HG03139 (cell line): ENCODE measurements at regions not wholly inside any gene's neighbourhood (a gene's known extent, or its start where the extent isn't known, plus 50 kb on each side); places are given as distances from the start of the nearest gene placed in this dataset.

Source experiments
- ATAC-seq: cut with Tn5 transposase; IDR thresholded peaks from one replicate; pipeline ENCODE4 v1.9.1; 2021; ENCODE audit not compliant: unreplicated experiment

GRCh38 chr18:52000435-52000834 is 339.6 kb upstream of the DCC start:
- no peak for ATAC-seq

GRCh38 chr18:52001106-52001505 is 338.9 kb upstream of the DCC start:
- ATAC-seq: no peak

GRCh38 chr18:52002600-52002999 is 337.4 kb upstream of the DCC start:
- no peak for ATAC-seq

DNA sequence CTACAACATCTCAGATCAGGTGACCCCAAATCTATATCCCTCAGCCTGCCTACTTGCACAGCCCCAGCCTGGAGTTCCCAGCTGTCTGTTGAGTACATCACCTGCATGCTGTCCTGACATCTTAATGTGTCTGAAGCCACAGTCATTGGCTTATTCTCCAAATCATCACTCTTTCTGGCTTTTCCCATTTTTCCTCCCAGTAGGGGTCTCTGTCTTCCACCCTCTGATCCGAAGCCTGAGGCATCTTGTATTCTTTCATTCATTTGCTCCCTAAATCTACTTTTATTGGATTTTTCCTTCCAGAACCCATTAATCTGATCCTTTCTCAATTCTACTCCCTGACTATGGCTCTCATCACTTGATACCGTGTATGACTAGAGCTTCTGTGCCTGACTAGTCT is 332.9 kb upstream of the DCC start:
- no peak for ATAC-seq

DNA sequence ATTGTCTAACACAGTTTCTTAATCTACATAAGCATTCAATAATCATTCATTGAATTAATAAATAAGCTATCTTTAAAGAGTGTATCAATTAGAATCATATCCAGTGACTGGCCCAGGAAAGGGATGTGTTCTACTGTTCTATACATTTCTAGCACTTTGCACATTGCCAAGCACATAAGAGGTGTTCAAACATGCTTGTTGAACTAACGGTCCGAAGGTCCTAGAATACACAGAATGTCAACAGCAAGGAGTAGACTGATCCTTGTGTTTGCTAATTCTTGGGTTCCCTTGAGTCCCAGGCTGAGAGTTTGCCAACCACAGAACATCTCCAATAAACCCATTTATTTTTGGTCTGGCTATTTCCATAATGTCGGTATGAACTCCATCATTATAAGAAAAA is 331.7 kb upstream of the DCC start:
- no peak for ATAC-seq

DNA sequence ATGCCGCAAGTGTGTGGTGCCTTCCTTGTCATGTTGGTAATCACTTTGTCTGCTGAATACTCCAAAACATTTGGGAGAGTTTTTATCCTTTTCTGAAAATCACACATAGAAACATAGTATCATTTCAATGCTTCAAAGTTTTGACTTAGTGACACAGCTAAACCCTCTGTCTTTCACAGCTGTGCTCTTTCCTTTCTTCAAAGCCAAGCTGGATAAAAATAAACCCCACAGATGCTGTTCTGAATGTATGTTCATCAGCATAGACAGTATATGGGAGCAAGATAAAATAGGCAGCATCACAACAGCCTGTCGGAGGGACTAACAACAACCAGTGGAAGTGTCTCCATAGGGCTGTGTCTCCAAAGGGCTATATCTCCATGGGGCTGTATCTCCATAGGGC is 331.3 kb upstream of the DCC start:
- no peak for ATAC-seq

DNA sequence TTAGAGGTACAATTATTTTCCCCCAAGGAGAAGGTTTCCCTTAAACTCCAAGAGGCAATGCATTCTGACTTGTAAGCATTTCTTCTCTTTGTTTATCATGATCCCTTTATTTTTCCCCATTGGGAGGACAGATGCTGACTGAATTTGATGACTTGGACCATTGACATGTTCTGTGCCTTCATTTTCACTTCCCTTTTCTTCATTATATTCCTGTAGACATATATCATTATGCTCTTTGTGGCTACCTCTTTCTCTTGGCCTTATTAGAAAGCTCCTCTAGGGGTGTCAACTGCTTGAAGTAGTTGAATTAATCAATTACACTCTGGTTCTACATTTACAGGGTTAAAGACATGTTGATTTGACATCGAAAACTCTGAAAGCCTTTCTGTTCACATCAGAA is 330.0 kb upstream of the DCC start:
- ATAC-seq: no peak

DNA sequence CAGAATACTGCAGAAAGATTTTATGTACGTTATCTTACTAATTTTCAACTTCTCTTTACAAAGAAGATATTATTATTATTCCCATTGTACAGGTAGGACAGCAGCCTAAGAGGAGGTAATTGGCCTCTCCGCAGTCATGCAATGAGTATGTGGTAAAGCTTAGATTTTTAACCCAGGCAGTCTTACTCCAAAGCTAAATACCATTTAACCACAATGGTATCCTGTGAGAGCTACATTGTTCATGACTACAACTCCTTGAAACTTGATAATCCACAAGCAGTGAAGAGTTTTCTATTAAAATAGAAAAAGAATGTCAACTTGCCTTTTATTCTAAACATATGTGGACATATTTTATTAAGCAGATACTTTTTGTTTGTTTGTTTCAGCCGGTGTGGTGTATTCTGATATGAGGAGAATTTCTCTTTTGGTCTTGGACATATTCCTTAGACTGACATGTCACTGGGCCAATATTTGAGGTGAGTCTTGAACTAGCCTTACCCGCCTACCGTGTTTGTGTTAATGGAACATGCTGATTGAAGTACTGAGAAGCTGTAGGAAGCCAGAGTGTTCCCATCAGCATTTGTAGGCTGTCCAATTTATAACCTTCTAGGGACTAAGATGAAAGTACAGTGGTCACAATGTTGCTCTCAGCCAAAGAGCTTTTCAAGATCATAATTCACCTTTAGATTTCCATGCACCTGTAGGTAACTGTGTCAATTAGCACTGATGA is 293.9 kb upstream of the DCC start:
- ATAC-seq: no peak

GRCh38 chr18:52046842-52047241 is 293.2 kb upstream of the DCC start:
- no peak for ATAC-seq

- ATAC-seq: no peak
Observed at GRCh38 chr18:52054324-52054723, 285.7 kb upstream of the DCC start.

GRCh38 chr18:52060607-52061304 is 279.2 kb upstream of the DCC start:
- ATAC-seq: no peak

- no peak for ATAC-seq
Observed at GRCh38 chr18:52063923-52064322, 276.1 kb upstream of the DCC start.

- no peak for ATAC-seq
Observed at GRCh38 chr18:52069201-52069600, 270.8 kb upstream of the DCC start.

DNA sequence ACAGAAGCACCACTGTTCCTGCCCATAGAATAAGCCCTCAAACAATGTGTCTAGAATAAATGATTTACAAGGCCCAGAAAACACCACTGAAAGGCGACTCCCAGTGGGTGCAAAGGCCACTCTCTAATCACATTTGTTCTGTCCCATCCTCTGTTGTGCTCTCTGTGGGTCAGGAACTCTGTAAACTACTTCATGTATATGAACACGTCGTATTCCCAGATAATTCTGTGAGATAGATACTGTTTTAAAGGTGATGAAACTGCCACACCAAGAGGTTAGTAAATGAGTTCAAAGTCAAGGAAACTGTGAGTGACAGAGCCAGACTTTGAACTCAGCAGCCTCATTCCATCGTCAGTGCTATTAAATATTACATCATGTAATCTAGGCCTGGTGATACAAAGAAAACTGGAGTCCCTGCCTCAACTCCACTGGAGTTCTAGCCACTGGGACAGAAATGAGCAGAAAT is 269.7 kb upstream of the DCC start:
- no peak for ATAC-seq

DNA sequence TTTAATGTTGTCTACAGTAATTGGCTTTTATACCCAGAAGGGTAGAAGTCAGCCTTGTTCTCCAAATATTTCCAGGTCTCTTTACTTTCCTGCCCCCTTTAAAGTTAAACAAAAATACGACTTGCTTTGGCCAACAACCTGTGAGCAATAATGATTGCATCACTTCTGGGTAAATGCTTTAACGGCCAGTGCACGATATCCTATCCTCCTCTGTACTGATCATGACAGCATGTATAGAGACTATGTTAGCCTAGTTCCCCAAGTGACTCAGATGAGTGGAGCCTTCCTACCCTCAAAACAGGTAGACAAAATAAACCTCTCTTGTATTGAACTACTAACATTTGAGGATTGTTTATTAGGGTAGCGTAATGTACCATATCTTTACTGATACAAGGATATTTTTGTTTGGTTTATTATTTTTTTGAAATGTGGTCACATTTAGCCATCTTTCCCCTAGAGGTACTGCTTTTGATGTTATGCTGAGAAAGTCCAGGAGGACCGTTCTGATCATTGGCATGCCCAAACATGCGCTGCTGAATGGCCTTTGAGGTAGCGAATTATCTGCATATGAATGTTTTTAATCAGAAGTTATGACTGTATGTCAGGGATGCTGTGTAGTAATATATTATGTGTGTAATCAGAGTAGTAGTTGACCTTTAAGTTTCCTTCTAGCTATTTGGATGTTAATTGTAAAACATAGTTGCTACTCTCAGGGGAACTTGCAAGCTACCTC is 262.6 kb upstream of the DCC start:
- no peak for ATAC-seq

DNA sequence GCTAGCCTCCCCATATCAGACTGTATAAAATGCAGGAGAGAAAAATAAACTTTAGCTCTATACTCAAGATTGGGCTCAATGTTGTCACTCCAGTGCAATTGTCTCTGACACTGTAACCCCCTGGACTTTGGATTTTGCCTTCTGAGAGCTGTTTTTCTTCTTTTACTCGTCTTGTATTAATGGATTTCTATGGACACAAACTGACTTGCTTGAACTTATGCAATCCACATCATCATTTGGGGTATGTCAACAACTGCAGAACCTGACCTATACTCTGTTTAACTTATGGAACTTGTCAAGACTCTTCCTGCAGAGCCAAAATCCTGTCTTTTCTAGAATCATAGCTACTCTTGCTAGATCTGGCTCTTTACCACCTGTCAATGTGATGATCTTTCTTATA is 257.8 kb upstream of the DCC start:
- ATAC-seq: no peak

- ATAC-seq: no peak
Observed at GRCh38 chr18:52087140-52087539, 252.9 kb upstream of the DCC start.

GRCh38 chr18:52090005-52090404 is 250.0 kb upstream of the DCC start:
- ATAC-seq: no peak

GRCh38 chr18:52093171-52093570 is 246.8 kb upstream of the DCC start:
- ATAC-seq: no peak

DNA sequence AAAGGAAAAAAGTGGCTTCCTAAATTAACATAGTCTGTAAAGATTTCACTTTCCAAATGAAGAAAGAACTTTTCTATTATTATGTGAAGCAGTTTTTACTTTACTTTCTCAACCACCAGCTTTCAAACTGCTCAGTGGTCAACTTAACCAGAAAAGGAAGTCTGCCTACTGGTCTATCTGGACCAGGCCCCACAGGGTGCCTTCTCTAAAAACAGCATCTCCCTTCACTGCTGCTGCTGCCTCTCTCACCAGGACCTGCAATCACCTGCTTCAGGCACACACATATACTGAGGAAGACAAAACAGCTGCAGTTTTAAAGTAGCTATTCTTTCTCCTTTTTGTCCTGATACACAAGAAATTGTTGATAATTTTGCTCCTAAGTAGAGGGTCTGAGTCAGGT is 221.3 kb upstream of the DCC start:
- ATAC-seq: no peak

DNA sequence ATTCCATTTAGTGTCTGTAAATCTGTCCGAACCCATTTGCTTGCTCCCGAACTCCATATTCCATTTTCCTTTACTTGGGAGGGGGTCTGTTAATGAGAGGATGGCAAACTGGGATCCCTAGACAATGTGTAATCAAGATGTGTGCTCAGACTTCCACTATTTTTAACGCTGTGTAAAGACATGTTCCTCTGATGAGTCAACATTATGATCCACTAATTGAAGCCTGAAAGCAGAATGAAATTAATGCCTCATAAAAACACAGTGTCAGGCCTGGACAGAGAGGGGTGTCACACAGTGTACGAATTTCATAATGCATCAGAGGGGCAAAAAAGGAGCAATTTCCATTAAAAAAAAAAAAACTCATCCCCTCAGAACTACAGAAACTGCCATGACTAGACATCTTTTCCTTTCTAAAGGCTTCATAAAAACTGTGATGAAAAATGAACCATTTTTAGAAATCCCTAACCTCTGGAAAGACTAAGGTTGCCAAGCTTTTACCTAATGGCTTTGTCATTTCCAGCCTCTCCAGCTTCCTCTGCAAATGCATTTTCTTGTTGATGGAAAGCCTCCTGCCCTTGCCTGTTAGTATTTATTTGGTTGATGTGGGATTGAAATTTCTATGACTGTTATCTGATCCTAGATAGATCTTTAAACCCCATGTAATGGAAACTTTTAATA is 209.2 kb upstream of the DCC start:
- ATAC-seq: no peak
